Activated naive CD8-positive, alpha-beta T cell (primary cell): ENCODE measurements at regions not wholly inside any gene's neighbourhood (a gene's known extent, or its start where the extent isn't known, plus 50 kb on each side); places are given as distances from the start of the nearest gene placed in this dataset.

Experiments
- H3K27ac Mint-ChIP-seq: one replicate; pipeline ENCODE4 v1.8.0; 2021; ENCODE audit warnings: mixed read lengths
- H3K27me3 Mint-ChIP-seq: one replicate; pipeline ENCODE4 v1.8.0; 2021; ENCODE audit warnings: mixed read lengths
- H3K36me3 Mint-ChIP-seq: one replicate; pipeline ENCODE4 v1.8.0; 2021; ENCODE audit warnings: mixed read lengths
- H3K4me1 Mint-ChIP-seq: one replicate; pipeline ENCODE4 v1.8.0; 2021; ENCODE audit warnings: low read depth, mixed read lengths
- H3K4me3 Mint-ChIP-seq: one replicate; pipeline ENCODE4 v1.8.0; 2021; ENCODE audit warnings: mild to moderate bottlenecking, mixed read lengths
- H3K9me3 Mint-ChIP-seq: one replicate; pipeline ENCODE4 v1.8.0; 2021; ENCODE audit warnings: low read depth, mixed read lengths

DNA sequence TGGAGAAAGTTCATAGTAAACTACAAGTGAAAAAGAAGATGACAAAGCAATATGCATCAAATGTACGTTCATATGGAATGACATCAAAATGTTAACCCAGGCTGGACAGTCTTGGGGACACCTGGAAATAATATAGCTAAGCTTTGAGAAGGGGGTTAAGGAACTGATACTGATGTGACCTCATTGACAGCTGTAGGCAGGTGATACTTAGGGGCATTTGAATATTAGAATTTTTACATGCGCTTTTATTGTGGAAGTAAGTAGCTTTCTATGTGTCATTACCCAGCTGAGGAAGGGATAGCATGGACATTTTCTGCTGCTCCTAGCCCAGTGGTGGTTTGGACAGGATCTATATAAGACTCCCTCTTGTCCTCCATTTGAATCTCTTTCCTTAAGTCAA lies 299.7 kb downstream of the CWC27 start:
- Mint-ChIP-seq H3K4me3 (no peak overlapping the region), H3K9me3 (no peaks in the 10 kb centered on the region), H3K4me1 (no peaks in the 10 kb centered on the region), H3K27me3 (peaks cover 4% of the 10 kb centered on the region), H3K27ac (no peak overlapping the region), H3K36me3 (no peaks in the 10 kb centered on the region)

DNA sequence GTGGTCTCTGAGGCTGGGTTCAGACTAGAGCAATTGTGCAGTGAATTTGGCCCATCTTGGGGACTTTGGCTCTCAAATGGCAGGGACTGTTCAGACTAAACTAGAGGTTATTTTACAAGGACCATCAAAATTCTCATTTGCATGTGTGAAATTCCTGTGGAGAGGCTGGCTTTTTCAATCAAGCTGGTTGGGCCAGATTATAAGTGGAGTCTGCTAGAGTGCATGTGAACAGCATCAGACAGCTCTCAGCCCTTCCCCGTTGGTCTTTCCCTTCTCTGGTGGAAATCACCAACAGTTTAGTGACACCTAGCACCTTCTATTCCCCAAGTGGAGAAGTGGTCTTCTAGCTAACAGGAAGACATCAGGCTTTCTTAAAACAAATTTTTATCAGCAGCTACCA lies 301.3 kb downstream of the CWC27 start:
- Mint-ChIP-seq H3K36me3 (no peaks in the 10 kb centered on the region), H3K4me3 (no peak overlapping the region), H3K9me3 (no peaks in the 10 kb centered on the region), H3K27ac (no peak overlapping the region), H3K4me1 (no peaks in the 10 kb centered on the region), H3K27me3 (peaks cover 4% of the 10 kb centered on the region)

DNA sequence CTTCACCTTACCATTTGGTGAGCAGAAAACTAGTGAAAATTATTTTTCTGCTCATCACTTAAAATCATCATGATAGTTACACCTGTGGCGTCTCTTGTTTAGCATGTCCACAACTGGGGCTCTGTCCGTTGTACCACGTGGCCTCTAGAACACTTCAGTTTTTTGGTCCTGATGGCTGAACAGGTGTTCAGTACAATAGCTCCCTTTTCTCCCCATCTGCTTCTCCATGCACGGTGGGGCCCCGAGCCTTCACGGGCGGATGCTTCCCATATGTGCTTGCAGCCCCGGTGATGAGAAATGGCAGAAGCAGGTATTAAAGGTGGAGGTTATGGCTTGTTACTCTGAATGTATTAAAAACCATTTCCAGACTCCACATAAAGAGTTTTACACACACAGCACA lies 304.1 kb downstream of the CWC27 start:
- no peak overlapping the region for H3K27ac Mint-ChIP-seq
- H3K4me1 Mint-ChIP-seq, result peaks cover 5% of the 10 kb centered on the region
- no peaks in the 10 kb centered on the region for H3K27me3 Mint-ChIP-seq
- H3K36me3 Mint-ChIP-seq, result no peaks in the 10 kb centered on the region
- H3K4me3 Mint-ChIP-seq, result no peak overlapping the region
- H3K9me3 Mint-ChIP-seq, result no peaks in the 10 kb centered on the region

DNA sequence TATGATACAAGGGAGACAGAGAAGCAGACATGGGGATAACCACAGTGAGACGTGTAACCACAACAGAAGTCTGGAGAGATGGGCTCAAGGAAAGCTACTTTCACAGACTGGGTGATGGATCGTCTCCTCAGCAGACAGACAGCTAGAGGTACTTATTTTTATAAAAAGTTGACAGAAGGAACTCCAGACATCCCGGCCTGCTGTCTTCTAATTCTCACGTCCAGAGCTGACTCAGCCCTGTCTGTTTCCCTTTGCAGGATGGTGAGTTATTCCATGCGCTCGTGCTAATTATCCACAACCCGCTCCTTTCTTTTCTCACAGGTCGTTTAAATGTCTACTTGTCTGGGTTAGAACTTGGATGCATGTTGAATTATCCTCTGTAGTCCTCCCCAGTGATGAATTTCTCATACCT lies 304.5 kb downstream of the CWC27 start:
- Mint-ChIP-seq H3K4me3 (no peak overlapping the region), H3K27me3 (no peaks in the 10 kb centered on the region), H3K27ac (no peak overlapping the region), H3K4me1 (peaks cover 5% of the 10 kb centered on the region), H3K36me3 (no peaks in the 10 kb centered on the region), H3K9me3 (no peaks in the 10 kb centered on the region)

DNA sequence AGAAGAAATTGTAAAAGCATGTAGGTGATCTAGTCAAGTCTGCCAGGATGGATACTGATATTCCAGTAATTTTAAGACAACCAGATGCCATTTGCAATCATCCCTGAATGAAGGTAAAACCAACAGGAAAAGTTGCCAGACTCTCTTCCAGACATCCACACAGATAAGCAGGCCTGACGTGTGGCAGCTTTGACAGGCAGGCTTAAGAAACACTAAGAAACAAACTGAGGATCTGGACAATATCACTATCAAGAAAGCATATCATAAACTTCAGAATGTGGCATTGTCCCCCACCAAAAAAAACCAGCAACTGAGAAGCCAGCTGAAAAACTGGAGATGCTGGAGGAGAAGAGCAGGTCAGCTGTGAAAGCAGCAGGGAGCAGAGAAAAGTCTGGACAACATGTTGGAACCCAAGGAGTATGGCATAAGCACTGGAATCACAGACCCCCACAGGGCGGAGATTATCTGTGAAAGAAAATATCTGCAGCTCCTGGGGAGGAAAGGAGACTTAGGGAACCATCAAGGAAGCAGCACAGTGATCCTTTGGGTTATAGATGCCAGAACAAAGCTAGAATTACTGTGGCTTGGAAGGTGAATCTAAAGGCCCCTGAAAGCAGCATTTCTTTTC lies 307.0 kb downstream of the CWC27 start:
- no peak overlapping the region for H3K27ac Mint-ChIP-seq
- no peaks in the 10 kb centered on the region for H3K27me3 Mint-ChIP-seq
- H3K4me3 Mint-ChIP-seq, result no peak overlapping the region
- H3K9me3 Mint-ChIP-seq, result no peaks in the 10 kb centered on the region
- H3K36me3 Mint-ChIP-seq, result no peaks in the 10 kb centered on the region
- peaks cover 7% of the 10 kb centered on the region for H3K4me1 Mint-ChIP-seq

DNA sequence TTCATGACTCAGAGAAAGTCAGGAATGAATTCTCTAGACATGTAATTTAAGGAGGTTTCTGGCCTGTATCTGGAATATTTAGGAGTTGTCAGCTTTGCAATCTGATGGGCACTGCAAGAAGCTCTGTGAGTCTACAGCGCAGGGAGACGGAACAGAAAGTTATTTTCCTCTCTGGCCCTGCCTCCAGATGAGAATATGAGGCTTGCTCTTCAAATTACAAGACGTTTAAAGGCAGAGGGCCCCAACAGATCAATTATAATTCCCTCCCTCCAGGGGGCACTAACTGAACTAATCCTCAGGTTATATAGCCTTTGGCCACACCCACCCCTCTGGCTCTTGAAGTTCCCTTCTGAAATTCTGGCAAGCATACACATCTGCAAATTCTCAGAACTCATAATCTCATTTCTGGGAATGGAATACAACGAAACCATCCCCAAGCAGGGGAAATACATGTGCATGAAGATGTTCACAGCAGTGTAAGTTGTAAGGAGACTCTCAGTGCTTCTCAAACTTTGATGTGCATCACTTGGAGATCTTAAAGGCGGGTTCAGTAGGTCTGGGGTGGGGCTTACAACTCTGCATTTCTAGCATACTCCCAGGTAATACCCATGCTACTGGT lies 307.6 kb downstream of the CWC27 start:
- Mint-ChIP-seq H3K4me3 (no peak overlapping the region), H3K9me3 (no peaks in the 10 kb centered on the region), H3K27ac (peak overlapping the region; percentile 55), H3K36me3 (no peaks in the 10 kb centered on the region), H3K27me3 (no peaks in the 10 kb centered on the region), H3K4me1 (peaks cover 7% of the 10 kb centered on the region)

DNA sequence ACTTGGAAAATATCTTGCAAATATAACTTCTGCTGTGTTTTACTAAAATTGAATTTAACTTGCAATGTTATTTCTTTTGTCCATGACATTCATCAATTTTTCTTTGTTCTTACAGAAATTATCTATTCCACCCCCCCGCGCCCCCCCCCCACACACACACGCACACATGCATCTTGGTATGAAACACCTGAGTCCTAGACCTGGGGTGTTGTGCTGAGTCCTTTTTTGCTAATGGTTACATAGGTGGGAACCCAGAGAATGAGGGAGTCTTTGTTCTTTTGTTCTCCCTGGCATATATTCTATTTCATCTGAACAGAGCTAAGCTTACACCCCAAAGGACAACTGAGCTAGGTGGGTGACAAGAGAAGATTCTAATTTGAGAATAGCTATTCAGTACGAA lies 308.9 kb downstream of the CWC27 start:
- no peaks in the 10 kb centered on the region for H3K9me3 Mint-ChIP-seq
- H3K4me1 Mint-ChIP-seq, result peaks cover 7% of the 10 kb centered on the region
- no peak overlapping the region for H3K27ac Mint-ChIP-seq

DNA sequence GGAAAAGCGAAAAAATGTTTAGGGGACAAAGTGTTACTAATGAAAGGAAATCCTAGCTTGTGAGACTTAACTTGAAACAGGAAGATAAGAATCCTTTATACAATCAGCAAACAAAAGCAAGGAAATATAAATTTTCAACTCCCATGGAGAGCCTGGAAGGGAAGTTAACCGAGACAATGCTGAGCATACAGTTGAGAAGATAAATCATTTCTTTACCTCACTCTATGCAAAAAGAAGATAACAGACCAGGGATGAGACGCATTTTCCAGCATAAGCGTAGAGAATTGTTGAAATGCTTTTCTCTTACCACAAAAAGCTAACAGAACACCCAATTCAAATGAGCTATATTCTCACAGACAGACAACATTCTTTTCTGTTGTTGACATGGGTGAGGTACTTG lies 309.6 kb downstream of the CWC27 start:
- Mint-ChIP-seq H3K4me3 (no peak overlapping the region), H3K27me3 (no peaks in the 10 kb centered on the region), H3K9me3 (no peaks in the 10 kb centered on the region), H3K27ac (no peak overlapping the region), H3K4me1 (peaks cover 7% of the 10 kb centered on the region), H3K36me3 (no peaks in the 10 kb centered on the region)

More for the DNA sequence above, 308.9 kb downstream of the CWC27 start:
- Mint-ChIP-seq H3K27me3 (no peaks in the 10 kb centered on the region), H3K4me3 (no peak overlapping the region), H3K36me3 (no peaks in the 10 kb centered on the region)

DNA sequence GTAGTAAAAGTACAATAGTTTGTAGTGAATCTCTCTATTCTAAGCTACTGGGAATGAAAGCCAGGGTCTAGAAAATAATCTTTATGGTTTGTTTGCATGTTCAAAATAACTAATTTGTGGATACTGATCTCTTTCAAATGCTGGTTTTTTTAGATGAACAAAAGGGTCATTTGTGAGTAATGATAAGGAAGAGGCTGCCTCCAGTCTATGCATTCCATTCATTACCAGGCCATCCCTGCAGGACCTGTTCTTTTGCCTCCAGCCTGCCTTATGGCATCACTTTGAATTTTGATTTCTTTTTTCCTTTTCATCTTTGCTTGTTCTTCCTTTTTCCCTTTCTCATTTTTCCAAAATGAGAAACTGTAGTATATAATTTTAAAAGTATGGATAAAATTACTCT lies 312.3 kb downstream of the CWC27 start:
- no peak overlapping the region for H3K4me3 Mint-ChIP-seq
- H3K9me3 Mint-ChIP-seq, result no peaks in the 10 kb centered on the region
- H3K27me3 Mint-ChIP-seq, result no peaks in the 10 kb centered on the region
- H3K27ac Mint-ChIP-seq, result no peak overlapping the region
- no peaks in the 10 kb centered on the region for H3K36me3 Mint-ChIP-seq
- peaks cover 7% of the 10 kb centered on the region for H3K4me1 Mint-ChIP-seq

DNA sequence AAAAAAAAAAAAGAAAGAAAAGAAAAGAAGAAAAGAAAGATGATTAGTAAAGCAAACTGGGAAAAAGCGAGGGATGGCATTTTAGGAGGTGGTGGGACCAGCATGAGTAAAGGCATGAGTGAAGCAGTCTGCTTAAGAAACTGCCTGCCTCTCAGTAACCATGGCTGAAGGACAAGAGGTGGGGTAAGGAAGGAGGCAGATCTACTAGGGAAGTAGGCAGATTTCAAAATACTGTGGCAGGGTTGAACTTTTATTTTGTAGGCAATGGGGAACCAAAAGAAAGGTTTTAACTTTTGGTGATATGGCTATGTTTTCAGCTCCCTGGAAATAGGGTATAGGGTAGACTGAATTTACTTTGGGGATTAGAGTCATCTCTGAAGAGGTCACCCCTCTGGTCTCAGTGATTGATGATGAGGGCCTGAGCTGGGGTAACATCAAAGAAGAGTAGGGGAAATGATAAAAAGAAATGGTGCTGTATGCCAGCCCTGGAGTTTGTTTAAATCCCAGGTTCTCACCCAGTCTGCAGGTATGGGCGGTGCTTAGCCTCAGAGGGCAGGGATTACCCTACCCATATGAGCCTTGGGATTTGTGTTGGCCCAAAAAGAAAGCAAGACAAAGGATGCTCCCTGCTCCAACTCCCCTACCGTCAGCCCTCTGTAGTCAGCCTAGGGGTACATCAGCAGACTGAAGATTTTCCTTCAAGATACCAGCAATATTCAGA lies 316.2 kb downstream of the CWC27 start:
- Mint-ChIP-seq H3K4me3 (no peak overlapping the region), H3K27me3 (peaks cover under 1% of the 10 kb centered on the region), H3K27ac (no peak overlapping the region), H3K9me3 (no peaks in the 10 kb centered on the region), H3K4me1 (peaks cover 2% of the 10 kb centered on the region), H3K36me3 (no peaks in the 10 kb centered on the region)

DNA sequence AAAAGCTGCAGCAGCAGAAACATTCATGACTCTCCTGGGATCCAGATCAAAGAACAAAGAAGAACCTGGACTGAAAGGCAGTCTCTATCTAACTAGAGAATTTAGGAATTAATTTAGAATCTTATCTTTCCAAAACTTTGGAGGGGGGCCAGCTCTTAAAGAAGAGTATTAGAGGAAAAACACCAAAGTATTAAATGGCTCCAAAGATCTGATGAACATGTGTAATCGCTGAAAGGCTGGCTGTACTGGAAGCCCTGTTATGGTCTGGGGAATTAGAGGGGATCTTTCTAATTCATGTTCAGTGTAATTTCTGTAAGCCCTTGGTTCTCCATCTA lies 316.8 kb downstream of the CWC27 start:
- no peaks in the 10 kb centered on the region for H3K4me1 Mint-ChIP-seq
- H3K36me3 Mint-ChIP-seq, result no peaks in the 10 kb centered on the region
- H3K27me3 Mint-ChIP-seq, result peaks cover 2% of the 10 kb centered on the region
- no peaks in the 10 kb centered on the region for H3K9me3 Mint-ChIP-seq
- no peak overlapping the region for H3K27ac Mint-ChIP-seq
- no peak overlapping the region for H3K4me3 Mint-ChIP-seq

DNA sequence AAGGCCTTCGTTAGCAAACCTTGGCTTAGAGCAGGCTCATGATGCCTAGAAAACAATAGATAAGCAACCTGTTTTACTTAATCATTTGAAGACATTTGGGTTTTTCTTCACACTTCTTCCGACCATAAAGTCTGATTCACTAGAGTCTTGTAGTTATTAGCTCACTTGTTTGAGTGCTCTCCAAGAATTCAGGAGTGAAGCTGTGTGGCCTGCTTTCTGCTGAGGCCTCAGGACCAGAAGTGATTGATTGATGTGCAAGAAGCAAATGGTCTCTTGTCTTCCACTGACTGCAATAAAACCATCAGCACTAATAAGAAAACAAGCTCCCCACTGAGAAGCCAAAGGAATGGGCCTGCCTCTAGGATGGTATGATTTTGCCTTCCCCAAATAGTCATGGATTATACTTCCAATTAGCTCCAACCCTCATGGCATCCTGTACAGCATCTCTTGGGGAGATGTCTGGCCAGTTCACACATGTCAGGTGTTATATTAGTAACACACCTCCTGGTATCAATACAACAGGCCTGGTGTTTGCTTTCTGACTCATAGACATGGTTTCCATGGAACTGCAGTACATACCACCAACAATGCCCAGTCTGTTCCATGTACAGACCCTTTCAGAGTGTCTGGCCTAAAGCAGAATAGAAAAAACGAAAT lies 317.6 kb downstream of the CWC27 start:
- Mint-ChIP-seq H3K27me3 (peaks cover 4% of the 10 kb centered on the region), H3K36me3 (no peaks in the 10 kb centered on the region), H3K4me3 (no peak overlapping the region), H3K27ac (no peak overlapping the region), H3K9me3 (no peaks in the 10 kb centered on the region), H3K4me1 (no peaks in the 10 kb centered on the region)

DNA sequence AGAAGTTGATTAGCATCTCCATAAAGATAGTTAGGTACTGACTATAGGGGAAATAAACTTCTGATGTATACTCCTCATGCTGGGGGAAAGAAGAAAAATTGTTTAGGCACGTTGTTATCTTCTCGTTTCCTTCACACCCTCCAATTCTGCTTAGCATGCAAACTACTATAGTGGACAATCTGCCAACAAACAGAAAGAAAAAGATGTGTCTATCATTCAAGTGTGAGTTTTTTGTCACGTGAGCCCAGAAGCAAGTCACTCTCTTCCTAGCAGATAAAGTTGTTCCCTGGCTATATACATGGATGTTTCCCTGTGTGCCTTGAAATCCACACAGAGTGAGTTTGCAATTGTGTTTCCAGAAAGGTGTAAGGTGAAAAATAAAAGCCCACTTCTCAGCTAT lies 318.4 kb downstream of the CWC27 start:
- Mint-ChIP-seq H3K4me1 (no peaks in the 10 kb centered on the region), H3K4me3 (no peak overlapping the region), H3K36me3 (no peaks in the 10 kb centered on the region), H3K27ac (no peak overlapping the region), H3K27me3 (peaks cover 4% of the 10 kb centered on the region), H3K9me3 (no peaks in the 10 kb centered on the region)

DNA sequence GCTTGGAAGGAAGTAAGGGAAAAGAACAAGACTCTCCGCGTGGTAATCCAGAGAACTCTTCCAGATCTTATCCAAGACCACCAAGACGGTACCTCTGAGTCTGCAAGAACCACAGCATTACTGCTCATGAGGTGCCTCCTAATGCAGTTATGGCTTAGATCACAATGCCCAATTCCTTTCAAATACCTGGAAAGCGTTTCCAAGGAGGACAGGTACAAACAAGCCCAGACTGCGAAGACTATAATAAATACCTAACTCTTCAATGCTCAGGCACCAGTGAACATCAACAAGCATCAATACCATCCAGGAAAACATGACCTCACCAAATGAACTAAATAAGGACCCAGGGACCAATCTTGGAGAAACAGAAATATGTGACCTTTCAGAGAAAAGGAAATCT lies 325.5 kb downstream of the CWC27 start:
- H3K4me3 Mint-ChIP-seq, result no peak overlapping the region
- peaks cover 3% of the 10 kb centered on the region for H3K36me3 Mint-ChIP-seq
- no peaks in the 10 kb centered on the region for H3K4me1 Mint-ChIP-seq
- H3K27ac Mint-ChIP-seq, result no peak overlapping the region
- H3K27me3 Mint-ChIP-seq, result peaks cover 4% of the 10 kb centered on the region
- H3K9me3 Mint-ChIP-seq, result no peaks in the 10 kb centered on the region

DNA sequence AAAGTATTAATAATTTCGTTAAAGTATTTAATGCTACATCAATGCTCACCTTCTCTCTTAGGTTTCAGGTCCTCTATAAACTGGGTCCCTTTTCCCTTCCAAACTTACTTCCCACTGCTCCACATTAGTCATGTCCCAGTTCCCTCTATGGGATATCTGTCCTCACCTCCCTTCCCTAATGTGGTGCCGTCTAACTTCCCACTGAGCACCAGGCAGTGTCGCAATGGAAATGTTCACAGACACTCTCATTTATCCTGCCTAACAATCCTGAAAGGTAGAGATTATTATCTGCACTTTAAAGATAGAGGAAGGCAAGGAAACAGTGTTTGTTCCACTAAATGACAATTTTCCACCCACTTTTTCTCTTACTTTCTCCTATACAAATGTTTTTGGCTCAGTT lies 329.7 kb downstream of the CWC27 start:
- Mint-ChIP-seq H3K27me3 (no peaks in the 10 kb centered on the region), H3K4me3 (no peak overlapping the region), H3K36me3 (peaks cover 3% of the 10 kb centered on the region), H3K27ac (no peak overlapping the region), H3K4me1 (peaks cover 21% of the 10 kb centered on the region), H3K9me3 (no peaks in the 10 kb centered on the region)
